Common myeloid progenitor, CD34-positive (primary cell): ENCODE measurements at regions not wholly inside any gene's neighbourhood (a gene's known extent, or its start where the extent isn't known, plus 50 kb on each side); places are given as distances from the start of the nearest gene placed in this dataset.

ENCODE experiments used
- CTCF ChIA-PET: fragments of 350-600 bp; sonication (Branson Sonifier 250); formaldehyde crosslinking; loops from one replicate; lab custom pipeline; 2021; ENCODE audit warnings: antibody characterized with exemption; lab: Charles Lee
- POLR2A ChIA-PET: fragments of 350-600 bp; sonication (Branson Sonifier 250); formaldehyde crosslinking; loops from one replicate; lab custom pipeline; 2021; ENCODE audit warnings: antibody characterized with exemption; lab: Charles Lee
- DNase-seq, 3 donors: peaks; one replicate each; pipeline versions ENCODE4 v3.0.0 to v3.0.0-alpha.2; 2013
- H3K27ac ChIP-seq, 2 experiments: 1 replicate in 1 of 2; 2 replicates in 1 of 2; pipeline ENCODE4 v1.7.0; 2013; ENCODE audit warnings: inconsistent platforms in 2 of 2, low read length in 2 of 2, mild to moderate bottlenecking in 2 of 2, low read depth in 1 of 2, moderate library complexity in 1 of 2; ENCODE audit not compliant: severe bottlenecking in 2 of 2, insufficient read depth in 1 of 2, poor library complexity in 1 of 2
- H3K27me3 ChIP-seq, 5 experiments: replicated peaks in 2 of 5; 1 replicate in 3 of 5; 2 replicates in 2 of 5; pipeline versions ENCODE4 v1.6.1 to v1.7.0; 2013; ENCODE audit warnings: low read length in 4 of 5, mild to moderate bottlenecking in 2 of 5, moderate library complexity in 2 of 5, inconsistent platforms in 1 of 5; ENCODE audit not compliant: insufficient read depth in 5 of 5, control insufficient read depth in 4 of 5
- H3K36me3 ChIP-seq, 4 experiments: 1 replicate in 2 of 4; 2 replicates in 2 of 4; pipeline versions ENCODE4 v1.6.1 to v1.7.0; 2013; ENCODE audit warnings: low read length in 3 of 4, control low read depth in 1 of 4, mild to moderate bottlenecking in 1 of 4; ENCODE audit not compliant: control insufficient read depth in 4 of 4, insufficient read depth in 4 of 4
- H3K4me1 ChIP-seq, 4 experiments: 1 replicate in 3 of 4; 2 replicates in 1 of 4; pipeline versions ENCODE4 v1.6.1 to v1.7.1; 2013; ENCODE audit warnings: low read length in 3 of 4, mild to moderate bottlenecking in 3 of 4, control low read depth in 1 of 4, inconsistent platforms in 1 of 4, moderate library complexity in 1 of 4; ENCODE audit not compliant: control insufficient read depth in 4 of 4, insufficient read depth in 4 of 4; ENCODE audit errors: control extremely low read depth in 1 of 4
- H3K4me3 ChIP-seq, 7 experiments: 1 replicate in 4 of 7; 2 replicates in 3 of 7; pipeline versions ENCODE4 v1.5.1 to v1.7.0; 2013; ENCODE audit warnings: mild to moderate bottlenecking in 7 of 7, low read length in 6 of 7, moderate library complexity in 6 of 7, inconsistent platforms in 2 of 7, low read depth in 2 of 7, control low read depth in 1 of 7; ENCODE audit not compliant: insufficient read depth in 4 of 7, control insufficient read depth in 1 of 7; ENCODE audit errors: extremely low read depth in 1 of 7
- H3K9me3 ChIP-seq, 5 experiments: 1 replicate in 4 of 5; 2 replicates in 1 of 5; pipeline versions ENCODE4 v1.6.1 to v1.7.1; 2013; ENCODE audit warnings: low read length in 4 of 5, mild to moderate bottlenecking in 2 of 5, inconsistent platforms in 1 of 5, low read depth in 1 of 5, moderate library complexity in 1 of 5; ENCODE audit not compliant: control insufficient read depth in 4 of 5, insufficient read depth in 2 of 5; ENCODE audit errors: control extremely low read depth in 1 of 5
- WGBS: methylation state at CpG from one replicate; pipeline ENCODE4 v1.1.5; 2013; ENCODE audit not compliant: insufficient coverage; 5-methylcytosine and 5-hydroxymethylcytosine counted together

DNA sequence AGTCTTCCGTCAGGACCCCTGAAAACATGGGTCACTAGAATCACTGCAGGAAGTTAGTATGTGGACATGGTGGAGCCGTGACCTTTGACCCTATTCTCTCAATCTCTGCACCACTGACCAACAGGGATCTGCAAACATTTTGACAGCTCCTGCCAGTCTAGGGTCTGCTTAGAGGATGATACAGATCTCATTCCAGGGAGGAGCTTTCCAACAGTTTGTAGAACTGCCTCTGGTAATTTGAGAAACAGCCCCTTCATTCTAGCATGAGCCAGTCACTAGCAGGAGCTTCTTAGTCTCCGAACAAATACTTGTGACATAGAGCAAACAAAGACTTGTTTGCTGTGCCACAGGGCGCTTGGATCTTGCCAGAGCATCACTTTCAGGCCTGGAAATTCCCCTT lies 270.3 kb upstream of the CFAP20DC start:
- no peak for DNase-seq
- Histone ChIP-seq H3K27ac (no peak overlapping the region), H3K4me1 (no peaks in the 10 kb centered on the region), H3K4me3 (no peak overlapping the region), H3K36me3 (no peaks in the 10 kb centered on the region), H3K27me3 (no peaks in the 10 kb centered on the region), H3K9me3 (no peaks in the 10 kb centered on the region)
- POLR2A ChIA-PET, result no interaction called here
- WGBS, result 98% methylated on average over 4 of the region's 4 CpGs
- CTCF ChIA-PET, result no interaction called here

- WGBS, result 100% methylated on average over 3 of the region's 4 CpGs
Measured at GRCh38 chr3:59319442-59319841, 269.6 kb upstream of the CFAP20DC start.

GRCh38 chr3:59318881-59319280 lies 269.1 kb upstream of the CFAP20DC start:
- Histone ChIP-seq H3K4me1 (no peaks in the 10 kb centered on the region), H3K27me3 (no peaks in the 10 kb centered on the region), H3K4me3 (no peak overlapping the region), H3K36me3 (no peaks in the 10 kb centered on the region), H3K9me3 (no peaks in the 10 kb centered on the region), H3K27ac (no peak overlapping the region)
- WGBS, result no CpG with 5 or more reads among the region's 1 CpG
- ChIA-PET POLR2A (no interaction called here), CTCF (no interaction called here)
- no peak for DNase-seq

More at GRCh38 chr3:59319442-59319841, 269.6 kb upstream of the CFAP20DC start:
- Histone ChIP-seq H3K9me3 (no peaks in the 10 kb centered on the region), H3K36me3 (no peaks in the 10 kb centered on the region), H3K4me1 (no peaks in the 10 kb centered on the region), H3K27me3 (no peaks in the 10 kb centered on the region), H3K4me3 (no peak overlapping the region), H3K27ac (no peak overlapping the region)
- ChIA-PET POLR2A (no interaction called here), CTCF (no interaction called here)
- no peak for DNase-seq

DNA sequence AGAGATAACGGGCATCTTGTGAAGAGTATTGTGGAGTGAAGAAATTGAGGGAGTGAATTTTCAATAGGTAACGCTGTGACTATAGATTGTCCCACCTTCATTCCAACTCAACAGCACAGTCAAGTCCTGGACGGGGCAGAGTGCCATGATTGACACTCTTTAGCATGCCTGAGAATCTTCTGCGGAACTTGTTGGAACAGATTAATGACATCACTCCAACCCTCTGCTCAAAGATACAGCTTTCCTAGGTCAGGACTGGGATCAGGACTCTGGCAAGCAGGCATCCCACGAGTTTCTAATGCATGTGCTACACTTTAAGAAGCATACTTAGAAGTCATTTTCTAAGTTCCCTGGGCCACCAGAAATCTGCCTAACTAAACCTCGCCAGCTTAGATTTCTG lies 267.6 kb upstream of the CFAP20DC start:
- POLR2A ChIA-PET, result no interaction called here
- Histone ChIP-seq H3K36me3 (no peaks in the 10 kb centered on the region), H3K4me1 (no peaks in the 10 kb centered on the region), H3K4me3 (no peak overlapping the region), H3K27me3 (no peaks in the 10 kb centered on the region), H3K9me3 (no peaks in the 10 kb centered on the region), H3K27ac (no peak overlapping the region)
- CTCF ChIA-PET, result interaction anchor here (1.1 kb wide), 1 partner anchor 11 kb away, joined by 4 read pairs; no protein-coding TSS in a partner anchor
- WGBS, result 100% methylated on average over 4 of the region's 6 CpGs
- DNase-seq, result no peak

GRCh38 chr3:59316688-59317275 lies 267.0 kb upstream of the CFAP20DC start:
- Histone ChIP-seq H3K27me3 (peaks cover 0 to 2% (median 0%) of the 10 kb centered on the region in 5 experiments), H3K27ac (no peak overlapping the region), H3K9me3 (no peaks in the 10 kb centered on the region), H3K4me1 (no peaks in the 10 kb centered on the region), H3K36me3 (no peaks in the 10 kb centered on the region), H3K4me3 (no peak overlapping the region)
- CTCF ChIA-PET, result interaction anchor here (1.1 kb wide), 1 partner anchor 11 kb away, joined by 4 read pairs; no protein-coding TSS in a partner anchor
- POLR2A ChIA-PET, result no interaction called here
- DNase-seq, result no peak
- 100% methylated on average over 1 of the region's 3 CpGs for WGBS

DNA sequence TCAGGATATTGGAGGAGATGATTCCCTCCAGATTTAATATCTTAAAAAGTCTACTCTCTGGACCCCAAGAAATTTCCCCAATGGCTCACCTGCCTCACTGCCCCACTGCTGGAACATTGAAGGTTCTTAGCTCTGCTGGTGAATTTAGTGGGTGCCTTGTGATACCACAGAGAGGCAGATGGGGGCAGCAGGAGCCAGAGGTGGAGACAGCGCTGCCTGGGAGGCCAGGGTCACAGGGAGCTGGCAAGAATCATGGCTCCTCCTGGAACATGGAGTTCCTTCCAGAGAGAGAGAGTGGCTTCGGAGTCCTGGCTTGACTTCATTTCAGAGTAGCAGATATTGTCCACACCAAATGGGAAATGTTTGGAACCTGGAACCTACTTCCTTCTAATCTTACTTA lies 263.5 kb upstream of the CFAP20DC start:
- WGBS, result 53% methylated on average over 2 of the region's 2 CpGs
- Histone ChIP-seq H3K27ac (no peak overlapping the region), H3K4me3 (no peak overlapping the region), H3K9me3 (no peaks in the 10 kb centered on the region), H3K27me3 (peaks cover 0 to 2% (median 0%) of the 10 kb centered on the region in 5 experiments), H3K36me3 (no peaks in the 10 kb centered on the region), H3K4me1 (no peaks in the 10 kb centered on the region)
- CTCF ChIA-PET, result interaction anchor here (1.1 to 1.8 kb wide), 2 partner anchors 10 to 495 kb away, joined by 3 to 5 read pairs; no protein-coding TSS in a partner anchor
- POLR2A ChIA-PET, result no interaction called here
- peak; percentile 1 to 15 (median 15) for DNase-seq

GRCh38 chr3:59311231-59311630 lies 261.4 kb upstream of the CFAP20DC start:
- no peak for DNase-seq
- H3K4me1 ChIP-seq, result no peaks in the 10 kb centered on the region
- H3K9me3 ChIP-seq, result no peaks in the 10 kb centered on the region
- H3K27ac ChIP-seq, result no peak overlapping the region
- 100% methylated on average over 1 of the region's 3 CpGs for WGBS
- CTCF ChIA-PET, result no interaction called here
- H3K4me3 ChIP-seq, result no peak overlapping the region
- POLR2A ChIA-PET, result no interaction called here
- peaks cover 0 to 2% (median 0%) of the 10 kb centered on the region in 5 experiments for H3K27me3 ChIP-seq
- H3K36me3 ChIP-seq, result no peaks in the 10 kb centered on the region
